ENCODE measurements at regions not wholly inside any gene's neighbourhood (a gene's known extent, or its start where the extent isn't known, plus 50 kb on each side); places are given as distances from the start of the nearest gene placed in this dataset.

DNA sequence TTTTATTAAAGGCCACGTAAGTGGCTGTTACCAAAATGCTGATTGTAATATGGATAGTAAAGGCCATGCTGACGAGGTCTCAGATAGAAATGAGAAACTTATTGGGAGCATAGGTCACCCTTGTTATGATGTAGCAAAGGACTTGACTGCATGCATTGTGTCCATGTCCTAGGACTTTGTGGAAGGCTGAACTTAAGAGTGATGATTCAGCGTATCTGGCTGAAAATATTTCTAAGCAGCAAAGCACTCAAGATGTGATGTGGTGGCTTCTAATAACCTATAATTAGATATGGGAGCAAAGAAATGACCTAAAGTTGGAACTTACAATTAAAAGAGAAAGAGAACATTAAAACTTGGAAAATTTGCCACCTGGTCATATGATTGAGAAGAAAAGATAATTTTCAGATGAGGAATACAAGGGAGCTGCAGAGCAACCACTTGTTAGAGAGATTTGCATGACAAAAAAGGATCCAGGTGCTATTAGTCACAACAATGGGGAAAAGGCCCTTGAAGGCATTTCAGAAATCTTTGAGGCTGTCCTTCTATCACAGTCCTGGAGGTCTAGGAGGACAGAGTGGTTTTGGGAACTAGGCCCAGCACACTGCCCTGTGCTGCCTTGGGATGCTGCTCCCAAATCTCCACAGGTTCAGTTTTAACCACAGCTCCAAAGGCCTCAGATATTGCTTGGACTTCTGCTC, 793.7 kb upstream of the LCORL start:
- TF ChIP-seq CTCF (IDR thresholded peaks at IDR 0.05) (no peak), EP300 (IDR thresholded peaks at IDR 0.05) (no peak), POLR2A (IDR thresholded peaks at IDR 0.05) (no peak), POLR2AphosphoS5 (IDR thresholded peaks at IDR 0.05) (no peak)

Data from sigmoid colon (tissue), 4 donors.